SK-MEL-5 (cell line): ENCODE measurements at regions not wholly inside any gene's neighbourhood (a gene's known extent, or its start where the extent isn't known, plus 50 kb on each side); places are given as distances from the start of the nearest gene placed in this dataset.
A peak's percentile ranks its signal among the peaks of the same experiment; 100 is the strongest.
"Not testable (repeated sequence)": the region's sequence is repeated elsewhere in the genome, so short reads cannot be mapped to it uniquely, and the experiment has no call there.

ENCODE experiments used
- DNase-seq: peaks from one replicate; pipeline ENCODE4 v3.0.0-alpha.2; 2016; ENCODE audit warnings: low read depth, low spot score
- in situ Hi-C: cut with HindIII; loops from 2 replicates; pipeline ENCODE4 v1.10.0; 2016; ENCODE audit warnings: low sequenced_read_pairs, high pct_unique_total_duplicates, low pct_unique_long_range_greater_than_20kb

DNA sequence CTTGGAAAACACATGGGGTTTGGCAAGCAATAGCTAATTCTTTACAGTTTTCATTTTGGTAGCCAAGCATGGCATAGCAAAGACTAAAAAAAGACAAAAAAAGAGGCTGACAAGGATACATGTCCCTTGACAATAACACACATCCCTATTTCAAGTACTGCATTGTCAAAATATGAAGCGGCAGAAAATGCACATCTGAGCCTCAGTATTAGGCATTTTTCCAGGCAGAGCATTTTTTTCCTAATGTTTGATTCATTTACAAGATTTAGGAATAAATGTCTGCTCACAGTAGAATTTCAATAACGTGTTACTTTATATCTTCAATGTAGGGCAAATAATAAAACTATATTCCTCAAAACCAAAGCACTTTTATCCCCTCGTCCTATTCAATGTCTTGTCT is 216.3 kb upstream of the PCDH18 start:
- in situ Hi-C loops = no loop called here

DNA sequence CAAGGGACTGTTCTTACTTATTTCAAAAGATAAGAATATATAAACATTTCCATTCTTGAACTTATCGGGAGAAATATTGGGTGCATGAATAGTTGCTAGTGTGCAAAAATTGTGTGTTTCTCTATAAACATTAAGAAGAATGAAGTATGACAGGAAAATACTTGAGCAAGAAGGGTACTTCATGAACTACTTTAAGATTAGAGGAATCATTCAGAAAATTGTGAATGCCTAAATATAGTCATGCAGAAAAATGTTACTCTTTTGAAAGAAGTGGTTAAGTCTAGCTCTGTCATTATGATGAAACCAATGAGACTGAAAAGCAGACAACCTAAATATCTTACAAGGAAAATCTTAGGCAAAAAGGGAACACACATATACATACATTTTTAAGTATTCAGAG is 207.8 kb upstream of the PCDH18 start:
- in situ Hi-C loops = no loop called here
- DNase-seq = no peak

More for the DNA sequence above, 216.3 kb upstream of the PCDH18 start:
- DNase-seq = no peak

DNA sequence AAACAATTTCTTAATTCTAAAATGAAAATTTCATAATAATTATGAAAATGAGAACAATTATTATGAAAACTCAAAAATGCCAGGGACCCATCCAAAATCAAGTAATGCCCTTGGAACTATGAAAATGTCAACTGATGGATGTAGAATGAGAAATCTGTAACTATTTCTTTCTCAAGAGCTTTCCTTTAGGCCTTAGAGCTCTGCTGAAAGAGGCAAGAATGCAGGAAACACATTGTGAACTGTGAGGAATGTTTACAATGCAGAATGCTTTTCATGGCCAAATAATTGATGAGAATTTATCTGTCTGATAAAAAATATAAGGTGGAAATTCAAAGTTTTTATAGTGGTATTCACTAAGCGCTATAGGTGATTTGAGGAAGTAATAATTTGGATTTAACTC is 207.1 kb upstream of the PCDH18 start:
- in situ Hi-C loops = no loop called here
- DNase-seq = no peak

DNA sequence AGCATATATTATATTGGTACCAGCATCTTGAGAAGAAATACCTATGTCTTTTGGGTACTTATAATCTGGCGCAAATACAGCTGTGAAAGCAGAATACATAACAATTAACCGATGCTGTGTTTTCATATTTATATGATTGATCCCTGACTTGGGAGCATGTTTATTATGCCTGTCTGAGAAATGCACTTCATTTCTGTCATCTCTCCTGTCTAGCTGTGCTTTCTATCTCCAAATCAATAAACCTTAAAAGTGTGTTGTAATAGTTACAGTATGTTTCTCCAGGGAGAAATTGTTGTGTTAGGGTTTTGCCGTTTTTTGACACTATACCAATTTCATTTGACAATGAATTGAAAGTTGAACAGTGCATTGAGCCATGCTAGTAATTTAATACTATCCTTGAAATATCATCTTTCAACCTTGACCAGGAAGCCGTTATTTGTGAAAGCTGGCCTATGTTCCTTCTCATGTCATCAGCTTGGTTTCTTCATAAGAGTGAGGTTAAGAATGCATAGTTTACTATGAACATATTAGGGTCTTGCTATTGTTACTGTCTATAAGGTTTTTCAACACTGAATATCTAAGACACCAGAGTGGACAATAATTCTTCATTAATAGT is 206.2 kb upstream of the PCDH18 start:
- in situ Hi-C loops = no loop called here
- DNase-seq = no peak

DNA sequence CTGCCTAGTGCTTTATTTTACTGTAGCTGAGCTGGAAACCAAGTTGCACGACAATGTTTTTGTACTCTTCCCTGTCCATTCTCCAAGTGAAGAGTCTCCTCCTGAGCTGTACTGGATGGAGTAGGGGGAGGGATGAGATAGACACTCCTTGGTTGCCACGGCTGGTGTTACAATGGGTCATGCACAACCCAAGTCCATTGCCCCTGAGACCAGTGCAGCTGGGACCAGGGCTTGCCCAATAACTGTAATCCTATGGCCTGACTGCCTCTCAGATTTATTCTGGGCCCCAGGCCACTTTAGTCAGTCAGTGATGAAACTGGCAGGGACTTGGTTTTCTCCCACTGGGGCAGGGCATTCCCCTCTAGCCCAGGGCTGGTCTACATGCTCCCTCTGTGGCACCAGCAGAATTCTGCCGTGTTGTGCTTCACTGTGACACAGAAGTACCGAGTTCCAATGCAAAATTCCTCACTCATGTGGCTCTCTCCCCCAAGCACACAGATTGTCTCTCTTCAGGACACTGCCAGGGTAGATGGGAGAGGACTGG is 203.3 kb upstream of the PCDH18 start:
- DNase-seq = no peak
- in situ Hi-C loops = no loop called here

DNA sequence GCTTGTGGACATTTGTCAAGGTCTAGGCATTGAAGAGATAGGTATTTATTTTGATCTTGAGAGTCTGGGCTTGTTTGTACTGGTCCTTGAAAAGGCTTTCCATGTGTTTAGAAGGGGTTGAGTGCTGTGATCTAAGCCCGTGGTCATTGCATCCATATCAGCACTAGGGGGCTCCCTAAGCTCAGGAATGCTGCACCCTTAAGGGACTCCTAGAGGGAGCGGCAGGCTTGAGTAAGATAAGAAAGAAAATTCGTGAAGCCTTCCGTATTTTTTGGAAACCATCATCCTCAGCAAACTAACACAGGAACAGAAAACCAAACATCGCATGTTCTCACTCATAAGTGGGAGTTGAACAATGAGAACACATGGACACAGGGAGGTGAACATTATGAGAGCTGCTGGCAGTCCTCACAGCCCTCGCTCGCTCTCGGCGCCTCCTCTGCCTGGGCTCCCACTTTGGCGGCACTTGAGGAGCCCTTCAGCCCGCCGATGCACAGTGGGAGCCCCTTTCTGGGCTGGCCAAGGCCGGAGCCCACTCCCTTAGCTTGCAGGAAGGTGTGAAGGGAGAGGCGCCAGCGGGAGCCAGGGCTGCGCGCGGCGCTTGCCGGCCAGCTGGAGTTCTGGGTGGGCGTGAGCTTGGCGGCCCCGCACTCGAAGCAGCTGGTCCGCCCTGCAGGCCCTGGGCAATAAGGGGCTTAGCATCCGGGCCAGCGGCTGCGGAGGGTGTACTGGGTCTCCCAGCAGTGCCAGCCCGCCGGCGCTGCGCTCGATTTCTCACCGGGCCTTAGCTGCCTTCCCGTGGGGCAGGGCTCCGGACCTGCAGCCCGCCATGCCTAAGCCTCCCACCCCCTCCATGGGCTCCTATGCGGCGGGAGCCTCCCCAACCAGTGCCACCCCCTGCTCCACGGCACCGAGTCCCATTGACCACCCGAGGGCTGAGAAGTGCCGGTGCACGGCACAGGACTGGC is 201.2 kb upstream of the PCDH18 start:
- in situ Hi-C loops = not testable (repeated sequence)

DNA sequence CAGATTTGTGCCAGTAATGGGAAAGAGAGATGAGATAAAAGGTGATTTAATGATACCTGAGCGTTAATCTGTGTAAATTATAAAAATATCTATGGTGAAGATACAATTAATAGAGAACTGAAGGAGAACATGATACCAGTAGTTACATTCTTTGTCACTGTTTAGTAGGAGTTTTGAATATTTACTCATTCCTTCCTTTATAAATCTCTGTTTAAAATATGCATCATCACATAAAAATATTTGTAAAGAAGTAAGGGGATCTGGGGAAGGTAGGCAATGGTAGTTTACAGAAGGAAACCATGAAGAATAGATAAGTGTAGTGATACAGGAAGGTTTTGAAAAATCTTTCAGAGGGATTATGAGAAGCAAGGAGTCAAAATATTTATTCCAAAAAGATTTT is 190.6 kb upstream of the PCDH18 start:
- in situ Hi-C loops = no loop called here
- DNase-seq = no peak

More for the DNA sequence above, 201.2 kb upstream of the PCDH18 start:
- peak; percentile 80 for DNase-seq

DNA sequence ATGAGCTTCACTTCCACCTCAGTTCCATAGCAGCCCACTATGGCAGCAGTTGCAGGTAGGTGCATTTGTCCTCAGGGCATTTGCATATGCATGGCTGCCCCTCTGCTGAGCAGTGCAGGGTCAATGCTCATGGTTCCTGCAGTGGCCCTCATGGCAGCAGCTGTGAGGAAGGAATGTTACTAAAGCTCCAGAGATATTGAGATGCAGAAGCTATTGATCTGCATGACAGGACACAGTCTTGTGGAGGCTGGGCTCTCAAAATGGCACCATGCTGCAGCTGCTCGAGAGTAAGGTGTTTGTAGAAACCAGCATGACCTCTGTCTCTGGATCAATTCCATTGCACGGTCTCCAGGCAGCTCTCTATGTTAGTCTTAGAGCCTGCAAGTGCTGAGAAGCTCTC is 179.2 kb upstream of the PCDH18 start:
- in situ Hi-C loops = no loop called here
- DNase-seq = no peak

DNA sequence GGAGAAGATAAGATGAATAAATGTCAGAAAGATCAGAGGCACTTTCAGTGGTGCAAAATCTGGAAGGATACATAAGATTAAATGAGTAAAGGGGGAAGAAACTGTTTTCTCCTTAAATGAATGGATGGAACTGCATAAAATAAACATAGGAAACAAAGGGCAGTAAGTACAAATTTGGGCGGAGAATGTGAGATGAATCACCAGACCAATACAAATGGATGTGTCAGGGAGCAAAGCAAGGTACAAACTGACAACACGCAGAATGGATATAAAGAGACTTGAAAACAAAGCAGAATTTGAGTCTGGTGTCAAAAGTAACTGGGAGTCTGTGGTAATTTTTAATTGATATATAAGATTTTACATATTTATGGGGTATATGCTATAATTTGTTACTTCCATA is 175.3 kb upstream of the PCDH18 start:
- DNase-seq = no peak
- in situ Hi-C loops = no loop called here

DNA sequence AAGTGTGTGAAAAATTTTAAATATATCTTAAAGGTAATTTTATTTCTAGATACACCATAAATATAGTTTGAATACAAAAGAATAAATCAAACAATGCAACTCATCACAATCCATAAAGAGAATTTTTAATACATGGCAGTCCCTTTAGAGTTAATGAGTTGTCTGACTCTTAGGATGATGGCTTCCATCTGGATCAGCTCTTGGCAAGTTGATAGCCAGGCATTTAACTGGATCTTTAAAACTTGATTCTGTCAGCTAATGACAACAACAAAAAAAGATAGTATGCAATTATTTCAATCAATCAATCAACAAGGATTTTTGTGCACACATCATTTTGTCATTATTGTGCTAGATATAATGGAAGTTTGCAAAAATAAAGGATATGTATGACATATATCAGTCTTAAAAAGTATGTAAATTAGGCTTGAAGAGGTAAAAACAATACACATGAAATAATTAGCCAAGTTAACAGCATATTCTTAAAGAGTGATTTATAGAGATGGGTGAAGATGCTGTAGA is 174.9 kb upstream of the PCDH18 start:
- no peak for DNase-seq
- in situ Hi-C loops = no loop called here

DNA sequence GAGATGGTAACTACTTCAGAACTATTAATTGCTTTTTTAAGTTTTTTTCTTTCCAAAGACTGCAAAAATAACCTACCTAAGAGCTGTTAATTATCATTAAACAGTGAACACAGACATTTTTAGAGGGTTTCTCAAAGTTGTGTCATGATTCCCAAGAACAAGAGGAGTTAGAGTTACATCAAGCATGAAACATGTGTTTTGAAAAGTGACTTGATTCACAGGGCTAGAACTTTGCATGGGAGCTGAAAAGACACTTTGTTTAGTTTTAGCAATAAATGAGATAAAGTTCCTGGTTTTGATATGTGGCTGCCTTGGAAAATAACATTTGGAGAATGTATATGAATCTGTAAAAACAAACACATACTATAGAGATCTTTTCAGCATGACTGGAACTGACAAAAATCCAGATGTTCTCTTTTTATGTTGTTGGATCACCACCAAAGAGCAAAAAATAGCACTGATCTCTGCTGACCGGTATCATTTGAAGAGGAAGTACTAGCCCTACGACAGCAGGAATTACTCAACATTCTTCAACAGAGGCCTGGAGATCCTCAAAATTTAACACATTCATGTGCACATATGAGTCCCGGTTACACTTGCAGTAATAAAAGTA is 173.0 kb upstream of the PCDH18 start:
- no peak for DNase-seq
- in situ Hi-C loops = no loop called here

DNA sequence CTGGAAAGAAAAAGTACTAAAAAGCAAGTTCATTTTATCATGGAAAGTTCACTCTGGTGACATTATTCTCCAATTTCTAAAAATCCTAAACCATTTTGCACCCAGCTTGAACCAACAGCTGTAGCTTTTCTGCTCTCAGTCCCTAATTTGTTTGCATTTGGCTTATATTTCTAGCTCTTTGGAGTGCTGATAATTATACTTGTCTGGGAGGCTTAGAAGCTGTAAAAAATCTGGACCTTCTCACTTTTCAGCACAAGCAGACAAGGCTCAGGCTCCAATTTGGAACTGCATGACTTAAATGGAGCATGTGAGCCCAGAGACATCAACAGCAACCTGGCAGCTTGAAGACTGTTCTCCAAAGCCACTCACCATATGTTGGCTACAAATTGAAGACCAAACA is 170.9 kb upstream of the PCDH18 start:
- in situ Hi-C loops = no loop called here
- no peak for DNase-seq

DNA sequence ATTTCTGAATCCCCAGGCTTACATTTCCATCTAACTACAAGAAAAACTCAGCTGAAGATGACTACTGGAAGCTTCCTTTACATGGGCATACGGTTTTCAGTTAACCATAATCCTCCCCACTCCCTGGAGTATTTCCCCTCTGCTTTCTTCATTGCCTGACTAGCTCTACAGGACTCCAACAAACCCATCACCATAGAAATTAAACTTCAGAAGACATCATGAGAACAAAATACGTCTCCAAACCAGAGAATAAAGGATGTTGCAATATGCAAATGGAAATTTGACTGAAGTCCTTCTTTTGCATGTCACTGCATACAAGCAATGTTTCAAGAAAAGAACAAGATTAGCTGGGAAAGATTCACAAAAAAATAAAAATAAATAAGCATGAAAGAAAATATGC is 170.2 kb upstream of the PCDH18 start:
- DNase-seq = no peak
- in situ Hi-C loops = no loop called here

DNA sequence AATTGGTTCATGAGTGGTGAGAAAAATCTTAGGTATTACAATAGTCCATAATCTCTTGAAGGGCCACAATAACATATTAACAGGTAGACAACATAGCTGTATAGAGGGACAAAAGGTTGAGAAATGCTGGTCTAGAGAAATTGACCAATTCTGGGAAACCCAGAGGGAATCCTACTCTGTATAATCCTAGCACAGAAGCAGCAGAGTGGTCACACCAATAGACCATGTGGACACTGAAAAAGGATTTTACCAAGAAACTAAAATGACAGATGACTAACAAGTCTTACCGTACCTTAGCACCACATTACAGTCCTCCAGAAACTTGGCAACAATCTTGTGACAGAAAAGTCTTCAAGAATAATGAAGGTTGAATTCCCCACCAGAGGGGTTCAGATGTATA is 169.1 kb upstream of the PCDH18 start:
- in situ Hi-C loops = no loop called here
- DNase-seq = no peak

DNA sequence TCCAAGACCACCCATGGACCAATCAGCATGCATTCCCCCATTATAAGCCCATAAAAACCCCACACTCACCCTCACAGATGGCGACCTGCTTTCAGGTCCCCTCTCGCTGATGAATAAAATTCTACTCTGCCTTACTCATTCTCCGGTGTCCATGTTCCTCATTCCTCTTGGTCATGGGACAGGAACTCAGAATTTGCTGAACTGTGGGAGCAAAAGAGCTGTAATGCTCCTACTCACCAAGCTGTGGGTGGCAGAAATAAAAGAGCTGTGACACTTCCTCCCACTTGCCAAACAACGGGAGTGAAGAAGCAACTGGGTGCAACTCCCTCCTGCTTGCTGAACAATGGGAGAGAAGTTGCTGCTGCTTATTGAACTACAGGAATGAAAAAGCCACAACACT is 168.5 kb upstream of the PCDH18 start:
- no peak for DNase-seq
- in situ Hi-C loops = no loop called here

DNA sequence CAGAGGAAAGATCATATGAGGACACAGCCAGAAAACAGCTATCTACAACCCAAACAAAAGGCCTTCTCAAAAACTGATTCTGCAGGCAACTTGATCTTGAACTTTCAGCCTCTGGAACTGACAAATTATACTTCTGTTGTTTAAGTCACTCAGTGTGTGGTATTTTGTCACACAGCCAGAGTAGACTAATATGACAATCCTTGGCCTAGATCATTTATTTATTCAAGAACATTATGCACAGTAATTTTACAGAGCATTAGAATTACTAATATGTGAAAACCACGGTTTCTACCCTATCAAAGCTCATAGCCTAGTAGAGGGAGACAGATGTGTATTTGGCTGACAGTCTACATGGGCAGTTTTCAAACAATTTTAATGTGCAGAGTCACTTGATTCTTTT is 167.8 kb upstream of the PCDH18 start:
- DNase-seq = no peak
- in situ Hi-C loops = no loop called here

DNA sequence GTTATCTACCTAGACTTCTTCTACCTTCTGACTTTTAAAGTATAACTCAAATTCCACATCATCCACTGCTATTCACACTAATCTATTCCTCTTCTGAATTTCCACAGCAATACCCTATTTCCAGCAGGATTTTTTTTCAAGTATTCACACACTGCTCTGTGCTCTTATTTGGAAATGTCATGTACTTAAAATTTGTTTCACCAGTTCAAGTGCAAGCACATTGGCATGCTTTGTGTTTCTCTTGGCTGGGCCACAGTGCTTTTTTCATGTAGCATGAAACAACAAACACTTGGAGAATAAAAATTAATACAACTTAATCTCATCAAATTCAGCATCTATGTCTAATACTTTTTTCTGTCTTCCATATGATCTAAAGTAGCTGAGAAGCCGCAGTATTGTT is 161.8 kb upstream of the PCDH18 start:
- in situ Hi-C loops = no loop called here
- DNase-seq = no peak

DNA sequence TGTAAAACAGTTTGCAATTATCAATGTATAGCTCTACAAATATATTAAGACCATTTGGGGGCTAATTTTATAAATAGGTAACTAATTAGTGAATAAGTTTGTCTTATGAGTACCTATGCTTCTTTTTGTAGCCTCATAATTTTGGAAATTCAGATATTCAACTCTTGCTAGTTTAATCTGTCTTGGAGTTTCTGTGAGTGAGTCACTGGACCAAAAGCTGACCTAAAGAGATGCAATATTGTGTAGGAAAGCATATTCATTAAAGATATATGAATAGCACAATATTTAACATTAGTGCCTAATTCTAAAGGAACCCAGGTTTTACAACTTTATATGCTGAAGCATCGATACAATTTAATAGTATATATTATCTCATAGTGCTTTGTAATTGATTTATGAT is 161.3 kb upstream of the PCDH18 start:
- no peak for DNase-seq

More for the DNA sequence above, 161.3 kb upstream of the PCDH18 start:
- in situ Hi-C loops = no loop called here
